NCI-H774 (cell line): ENCODE measurements at regions not wholly inside any gene's neighbourhood (a gene's known extent, or its start where the extent isn't known, plus 50 kb on each side); places are given as distances from the start of the nearest gene placed in this dataset.

Source experiments
- DNase-seq: peaks from one replicate; lab custom pipeline; 2025; lab: John Stamatoyannopoulos, UW

GRCh38 chr4:4599481-4600275, 57.8 kb upstream of the STX18 start:
- peak; percentile 85 for DNase-seq

GRCh38 chr4:4598851-4599411, 57.1 kb upstream of the STX18 start:
- DNase-seq, result no peak

GRCh38 chr4:4596720-4597119, 54.9 kb upstream of the STX18 start:
- DNase-seq, result no peak

GRCh38 chr4:4595252-4595651, 53.4 kb upstream of the STX18 start:
- no peak for DNase-seq

- DNase-seq, result no peak
Measured at GRCh38 chr4:4594285-4594920, 52.6 kb upstream of the STX18 start.

- no peak for DNase-seq
Measured at GRCh38 chr4:4593596-4594284, 51.9 kb upstream of the STX18 start.

- DNase-seq, result no peak
Measured at GRCh38 chr4:4592414-4592813, 50.6 kb upstream of the STX18 start.
